Psoas muscle (tissue), 6 donors: ENCODE measurements at regions not wholly inside any gene's neighbourhood (a gene's known extent, or its start where the extent isn't known, plus 50 kb on each side); places are given as distances from the start of the nearest gene placed in this dataset.

Experiments
- ATAC-seq, 4 donors: fragments of 200-7000 bp; cut with Tn5 transposase; one replicate each; pipeline ENCODE4 v1.9.1; 2020; ENCODE audit warnings: moderate library complexity in 3 of 4, mild to moderate bottlenecking in 2 of 4
- DNase-seq, 2 donors: peaks; one replicate each; pipeline ENCODE4 v3.0.0-alpha.2; 2020
- H3K27ac ChIP-seq: fragments of 200-600 bp; one replicate; pipeline ENCODE4 v1.8.0; 2022
- H3K27me3 ChIP-seq, 3 donors: fragments of 200-600 bp in 1 of 3; one replicate each; pipeline versions ENCODE4 v1.6.1 to v1.8.0; 2013 to 2022; ENCODE audit warnings: low read length in 2 of 3, mild to moderate bottlenecking in 2 of 3, moderate library complexity in 1 of 3; ENCODE audit not compliant: insufficient read depth in 3 of 3
- H3K36me3 ChIP-seq, 2 donors: fragments of 200-600 bp in 1 of 2; one replicate each; pipeline versions ENCODE4 v1.6.1 to v1.8.0; 2013 to 2022; ENCODE audit warnings: low read depth in 1 of 2, mild to moderate bottlenecking in 1 of 2, moderate library complexity in 1 of 2; ENCODE audit not compliant: insufficient read depth in 1 of 2
- H3K4me1 ChIP-seq: fragments of 200-600 bp; one replicate; pipeline ENCODE4 v1.8.0; 2022
- H3K4me3 ChIP-seq: fragments of 200-600 bp; one replicate; pipeline ENCODE4 v1.8.0; 2022; ENCODE audit warnings: mild to moderate bottlenecking
- H3K9me3 ChIP-seq: fragments of 200-600 bp; one replicate; pipeline ENCODE4 v1.8.0; 2022
- intact Hi-C, 2 donors: fragments of 100-400 bp; cut with DNase I; formaldehyde crosslinking; loops; one replicate each; pipeline versions ENCODE4 v1.11.0 to v1.14.2; 2022
- TF ChIP-seq, protein P1 (sequence below): fragments of 200-600 bp; IDR thresholded peaks from one replicate; pipeline ENCODE4 v1.8.0; 2022; ENCODE audit warnings: antibody characterized with exemption
- donor health status: healthy with polysubstance abuse.
- donor health status: DM: no; HTN: no; CAD: no; lungs with moderate emphysema.
- donor health status: healthy.
- donor health status: DM: yes; HTN: yes; CAD: no.
- donor health status: DM: no; HTN: no; CAD: no.
- donor health status: DM: yes; HTN: yes; CAD: no.

DNA sequence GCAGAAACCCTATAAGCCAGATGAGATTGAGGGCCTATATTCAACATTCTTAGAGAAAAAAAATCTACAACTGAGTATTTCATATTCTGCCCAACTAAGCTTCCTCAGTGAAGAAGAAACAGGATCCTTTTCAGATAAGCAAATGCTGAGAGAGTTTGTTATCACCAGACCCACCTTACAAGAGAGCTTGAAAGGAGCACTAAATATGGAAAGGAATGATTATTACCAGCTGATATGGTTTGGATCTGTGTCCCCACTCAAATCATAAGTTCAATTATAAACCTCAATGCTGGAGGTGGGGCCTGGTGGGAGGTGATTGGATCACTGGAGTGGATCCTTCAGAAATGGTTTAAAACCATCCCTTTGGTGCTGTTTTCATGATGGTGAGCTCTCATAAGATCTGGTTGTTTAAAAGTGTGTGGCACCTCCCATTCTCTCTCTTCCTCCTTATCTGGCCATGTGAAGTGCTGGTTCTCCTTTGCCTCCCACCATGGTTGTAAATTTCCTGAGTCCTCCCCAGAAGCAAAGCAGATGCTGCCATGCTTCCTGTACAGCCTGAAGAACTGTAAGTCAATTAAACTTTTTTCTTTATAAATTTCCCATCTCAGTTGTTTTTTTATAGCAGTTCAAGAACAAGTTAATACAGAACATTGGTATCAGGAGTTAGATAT, 144.2 kb downstream of the MSN start:
- intact Hi-C loops, result no loop called here
- Histone ChIP-seq H3K27ac (no peak overlapping the region), H3K9me3 (no peaks in the 10 kb centered on the region)

More for the DNA sequence above, 144.2 kb downstream of the MSN start:
- Histone ChIP-seq H3K4me1 (no peaks in the 10 kb centered on the region), H3K4me3 (no peak overlapping the region), H3K27me3 (peaks cover 0 to 1% (median 0%) of the 10 kb centered on the region in 3 donors), H3K36me3 (no peaks in the 10 kb centered on the region)
- no peak for DNase-seq
- TF ChIP-seq, protein P1, sequence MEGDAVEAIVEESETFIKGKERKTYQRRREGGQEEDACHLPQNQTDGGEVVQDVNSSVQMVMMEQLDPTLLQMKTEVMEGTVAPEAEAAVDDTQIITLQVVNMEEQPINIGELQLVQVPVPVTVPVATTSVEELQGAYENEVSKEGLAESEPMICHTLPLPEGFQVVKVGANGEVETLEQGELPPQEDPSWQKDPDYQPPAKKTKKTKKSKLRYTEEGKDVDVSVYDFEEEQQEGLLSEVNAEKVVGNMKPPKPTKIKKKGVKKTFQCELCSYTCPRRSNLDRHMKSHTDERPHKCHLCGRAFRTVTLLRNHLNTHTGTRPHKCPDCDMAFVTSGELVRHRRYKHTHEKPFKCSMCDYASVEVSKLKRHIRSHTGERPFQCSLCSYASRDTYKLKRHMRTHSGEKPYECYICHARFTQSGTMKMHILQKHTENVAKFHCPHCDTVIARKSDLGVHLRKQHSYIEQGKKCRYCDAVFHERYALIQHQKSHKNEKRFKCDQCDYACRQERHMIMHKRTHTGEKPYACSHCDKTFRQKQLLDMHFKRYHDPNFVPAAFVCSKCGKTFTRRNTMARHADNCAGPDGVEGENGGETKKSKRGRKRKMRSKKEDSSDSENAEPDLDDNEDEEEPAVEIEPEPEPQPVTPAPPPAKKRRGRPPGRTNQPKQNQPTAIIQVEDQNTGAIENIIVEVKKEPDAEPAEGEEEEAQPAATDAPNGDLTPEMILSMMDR, result no peak
- no peak for ATAC-seq
